HepG2 (cell line): ENCODE measurements at regions not wholly inside any gene's neighbourhood (a gene's known extent, or its start where the extent isn't known, plus 50 kb on each side); places are given as distances from the start of the nearest gene placed in this dataset.
A peak's percentile ranks its signal among the peaks of the same experiment; 100 is the strongest.

Source experiments
- ATAC-seq: fragments of 200-7000 bp; cut with Tn5 transposase; 3 replicates; pipeline ENCODE4 v1.9.1; 2020; ENCODE audit warnings: mild to moderate bottlenecking, moderate library complexity
- BruUV-seq: library from RNA; stranded (reverse); fragments of 400-500 nt; replicated peaks from 2 replicates; lab custom pipeline; 2021; lab: Mats Ljungman, UMichigan
- CTCF ChIA-PET: fragments of 300-600 bp; formaldehyde crosslinking; extraction: SDS; loops from one replicate; lab custom pipeline; 2021; ENCODE audit warnings: low total read pairs, inconsistent platforms, low intra/inter-chr PET ratio; lab: Yijun Ruan, JAX
- POLR2A ChIA-PET: fragments of 350-600 bp; sonication (Branson Sonifier 250); formaldehyde crosslinking; loops from one replicate; lab custom pipeline; 2020; ENCODE audit warnings: antibody characterized with exemption, inconsistent platforms; lab: Yijun Ruan, JAX
- DNase-seq: peaks from one replicate; pipeline ENCODE4 v3.0.0-alpha.2; 2015; ENCODE audit warnings: low spot score
- FAIRE-seq: peaks from 3 replicates; lab custom pipeline; 2011; peaks lifted over from hg19 to GRCh38; lab: Jason Lieb, UNC
- H2AFZ ChIP-seq: one replicate; pipeline ENCODE4 v1.6.1; 2011; ENCODE audit warnings: low read length, inconsistent platforms
- H3K27ac ChIP-seq: fragments of 300-600 bp; 3 replicates; pipeline ENCODE4 v1.8.0; 2011; ENCODE audit warnings: mixed run types, mild to moderate bottlenecking, mixed read lengths, low read length, inconsistent platforms; ENCODE audit not compliant: insufficient read depth; ENCODE audit errors: extremely low read length
- H3K27me3 ChIP-seq, 2 experiments: fragments of 200-600 bp in 1 of 2; 2 replicates in 1 of 2; 3 replicates in 1 of 2; pipeline versions ENCODE4 v1.6.0 to v1.8.0; 2011; ENCODE audit warnings: low read length in 2 of 2, mild to moderate bottlenecking in 2 of 2, moderate library complexity in 2 of 2, inconsistent platforms in 1 of 2; ENCODE audit not compliant: insufficient read depth in 2 of 2, control insufficient read depth in 1 of 2
- H3K36me3 ChIP-seq, 2 experiments: fragments of 200-600 bp in 1 of 2; replicated peaks in 1 of 2; 2 replicates in 1 of 2; 3 replicates in 1 of 2; pipeline versions ENCODE4 v1.5.1 to v1.8.0; 2011; ENCODE audit warnings: low read length in 2 of 2, inconsistent platforms in 1 of 2; ENCODE audit not compliant: insufficient read depth in 2 of 2, control insufficient read depth in 1 of 2
- H3K4me1 ChIP-seq: 2 replicates; pipeline ENCODE4 v1.5.1; 2012; ENCODE audit warnings: low read length, inconsistent platforms; ENCODE audit not compliant: insufficient read depth
- H3K4me2 ChIP-seq: 2 replicates; pipeline ENCODE4 v1.6.0; 2011; ENCODE audit warnings: low read depth, low read length, inconsistent platforms
- H3K4me3 ChIP-seq, 3 experiments: fragments of 200-600 bp in 1 of 3; sonication (generic), shearing (Covaris generic) in 1 of 3; replicated peaks in 1 of 3; 2 replicates each; pipeline ENCODE4 v1.5.1; 2011 to 2016; ENCODE audit warnings: low read length in 3 of 3, inconsistent platforms in 2 of 3, low read depth in 2 of 3, mild to moderate bottlenecking in 2 of 3, control low read depth in 1 of 3, mixed read lengths in 1 of 3; ENCODE audit not compliant: insufficient read depth in 1 of 3
- H3K79me2 ChIP-seq: one replicate; pipeline ENCODE4 v1.6.1; 2011; ENCODE audit warnings: low read length, inconsistent platforms; ENCODE audit not compliant: insufficient read depth
- H3K9ac ChIP-seq: 2 replicates; pipeline ENCODE4 v1.6.0; 2011; ENCODE audit warnings: mild to moderate bottlenecking, low read depth, low read length, inconsistent platforms; ENCODE audit not compliant: insufficient read depth
- H3K9me3 ChIP-seq: 2 replicates; pipeline ENCODE4 v1.5.1; 2012; ENCODE audit warnings: mild to moderate bottlenecking, low read length
- H4K20me1 ChIP-seq: 2 replicates; pipeline ENCODE4 v1.6.0; 2011; ENCODE audit warnings: inconsistent platforms, mild to moderate bottlenecking, low read length, moderate library complexity; ENCODE audit not compliant: insufficient read depth
- KAT7 ChIP-seq: IDR thresholded peaks from 2 replicates; pipeline ENCODE4 v1.6.1; 2018; ENCODE audit warnings: borderline replicate concordance, missing compliant biosample characterization
- KLF13 ChIP-seq: sonication (generic); formaldehyde crosslinking; IDR thresholded peaks from 2 replicates; pipeline ENCODE4 v1.4.0; 2020; ENCODE audit warnings: mild to moderate bottlenecking, missing genetic modification reagents
- PHB2 ChIP-seq: fragments of 450-650 bp; IDR thresholded peaks from 2 replicates; pipeline ENCODE4 v1.6.1; 2018; ENCODE audit not compliant: partially characterized antibody
- RFXAP ChIP-seq: sonication (generic); formaldehyde crosslinking; IDR thresholded peaks from 2 replicates; pipeline ENCODE4 v1.4.0; 2020; ENCODE audit warnings: missing genetic modification reagents, borderline replicate concordance
- ZMYM4 ChIP-seq: sonication (generic); formaldehyde crosslinking; IDR thresholded peaks from 2 replicates; pipeline ENCODE4 v1.8.1; 2023; ENCODE audit warnings: mild to moderate bottlenecking, missing genetic modification reagents
- ZNF530 ChIP-seq: sonication (generic); formaldehyde crosslinking; IDR thresholded peaks from 2 replicates; pipeline ENCODE4 v1.5.0; 2020; ENCODE audit warnings: low read depth, mild to moderate bottlenecking, missing genetic modification reagents
- ZNF772 ChIP-seq: sonication (generic); formaldehyde crosslinking; IDR thresholded peaks from 2 replicates; pipeline ENCODE4 v1.5.0; 2020; ENCODE audit warnings: mild to moderate bottlenecking, missing genetic modification reagents
- ZNF775 ChIP-seq: sonication (generic); formaldehyde crosslinking; IDR thresholded peaks from 2 replicates; pipeline ENCODE4 v1.4.0; 2020; ENCODE audit warnings: missing genetic modification reagents, mild to moderate bottlenecking, moderate library complexity, borderline replicate concordance
- ZNF780A ChIP-seq: sonication (generic); formaldehyde crosslinking; IDR thresholded peaks from 2 replicates; pipeline ENCODE4 v1.8.0; 2022; ENCODE audit warnings: mild to moderate bottlenecking, missing genetic modification reagents, moderate library complexity
- WGBS: methylation state at CpG from one replicate; pipeline ENCODE4 v1.1.6; 2017; ENCODE audit warnings: low lambda C conversion rate; 5-methylcytosine and 5-hydroxymethylcytosine counted together
- in situ Hi-C: cut with HindIII; loops from 2 replicates; pipeline ENCODE4 v1.10.0; 2017; ENCODE audit warnings: low pct_unique_long_range_greater_than_20kb; ENCODE audit not compliant: extremely low pct_ligation_motif_present
- intact Hi-C: fragments of 100-400 bp; cut with micrococcal nuclease; formaldehyde crosslinking; loops from one replicate; pipeline ENCODE4 v1.10.0; 2022; ENCODE audit not compliant: unreplicated experiment
- TF ChIP-seq, protein P1 (sequence below): sonication (generic); formaldehyde crosslinking; IDR thresholded peaks from 2 replicates; pipeline ENCODE4 v1.5.0; 2020; ENCODE audit warnings: mild to moderate bottlenecking, missing genetic modification reagents
- TF ChIP-seq, protein P2 (sequence below): sonication (generic); formaldehyde crosslinking; conservative IDR thresholded peaks from 2 replicates; pipeline ENCODE4 v1.8.1; 2023; ENCODE audit warnings: missing genetic modification reagents
- TF ChIP-seq, protein P3 (sequence below): sonication (generic); formaldehyde crosslinking; IDR thresholded peaks from 2 replicates; pipeline ENCODE4 v1.5.0; 2020; ENCODE audit warnings: mild to moderate bottlenecking, missing genetic modification reagents, borderline replicate concordance

DNA sequence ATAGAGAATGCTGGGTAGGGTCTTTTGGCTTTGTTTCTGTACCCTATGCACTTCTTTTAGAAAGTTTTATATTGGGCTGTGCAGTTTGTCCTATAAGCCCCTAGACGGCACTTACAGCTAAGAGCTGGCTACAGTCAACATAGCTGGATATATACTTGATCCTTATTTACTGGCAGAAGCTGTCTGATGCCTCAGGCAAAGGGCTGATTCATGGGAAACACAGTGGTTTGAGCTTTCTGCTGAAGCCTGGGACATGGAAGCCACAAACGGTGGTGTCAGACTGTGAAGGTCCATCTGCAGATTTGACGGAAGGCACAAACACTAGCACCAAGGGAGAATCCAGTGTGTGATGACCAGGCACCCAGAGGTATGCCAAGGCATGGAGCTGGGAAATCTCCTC is 608.4 kb downstream of the ANKRD50 start (continued):
- no peak for TF ChIP-seq KLF13 (CRISPR knock-in tag)
- TF ChIP-seq, protein P1, sequence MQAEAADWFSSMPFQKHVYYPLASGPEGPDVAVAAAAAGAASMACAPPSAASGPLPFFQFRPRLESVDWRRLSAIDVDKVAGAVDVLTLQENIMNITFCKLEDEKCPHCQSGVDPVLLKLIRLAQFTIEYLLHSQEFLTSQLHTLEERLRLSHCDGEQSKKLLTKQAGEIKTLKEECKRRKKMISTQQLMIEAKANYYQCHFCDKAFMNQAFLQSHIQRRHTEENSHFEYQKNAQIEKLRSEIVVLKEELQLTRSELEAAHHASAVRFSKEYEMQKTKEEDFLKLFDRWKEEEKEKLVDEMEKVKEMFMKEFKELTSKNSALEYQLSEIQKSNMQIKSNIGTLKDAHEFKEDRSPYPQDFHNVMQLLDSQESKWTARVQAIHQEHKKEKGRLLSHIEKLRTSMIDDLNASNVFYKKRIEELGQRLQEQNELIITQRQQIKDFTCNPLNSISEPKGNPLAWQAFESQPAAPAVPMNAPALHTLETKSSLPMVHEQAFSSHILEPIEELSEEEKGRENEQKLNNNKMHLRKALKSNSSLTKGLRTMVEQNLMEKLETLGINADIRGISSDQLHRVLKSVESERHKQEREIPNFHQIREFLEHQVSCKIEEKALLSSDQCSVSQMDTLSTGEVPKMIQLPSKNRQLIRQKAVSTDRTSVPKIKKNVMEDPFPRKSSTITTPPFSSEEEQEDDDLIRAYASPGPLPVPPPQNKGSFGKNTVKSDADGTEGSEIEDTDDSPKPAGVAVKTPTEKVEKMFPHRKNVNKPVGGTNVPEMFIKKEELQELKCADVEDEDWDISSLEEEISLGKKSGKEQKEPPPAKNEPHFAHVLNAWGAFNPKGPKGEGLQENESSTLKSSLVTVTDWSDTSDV (CRISPR knock-in tag), result no peak
- no peak for TF ChIP-seq PHB2
- no peak for TF ChIP-seq ZNF775
- TF ChIP-seq, protein P2, sequence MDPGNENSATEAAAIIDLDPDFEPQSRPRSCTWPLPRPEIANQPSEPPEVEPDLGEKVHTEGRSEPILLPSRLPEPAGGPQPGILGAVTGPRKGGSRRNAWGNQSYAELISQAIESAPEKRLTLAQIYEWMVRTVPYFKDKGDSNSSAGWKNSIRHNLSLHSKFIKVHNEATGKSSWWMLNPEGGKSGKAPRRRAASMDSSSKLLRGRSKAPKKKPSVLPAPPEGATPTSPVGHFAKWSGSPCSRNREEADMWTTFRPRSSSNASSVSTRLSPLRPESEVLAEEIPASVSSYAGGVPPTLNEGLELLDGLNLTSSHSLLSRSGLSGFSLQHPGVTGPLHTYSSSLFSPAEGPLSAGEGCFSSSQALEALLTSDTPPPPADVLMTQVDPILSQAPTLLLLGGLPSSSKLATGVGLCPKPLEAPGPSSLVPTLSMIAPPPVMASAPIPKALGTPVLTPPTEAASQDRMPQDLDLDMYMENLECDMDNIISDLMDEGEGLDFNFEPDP (CRISPR knock-in tag), result no peak
- TF ChIP-seq ZNF772 (CRISPR knock-in tag), result no peak
- TF ChIP-seq KAT7 (CRISPR knock-in tag), result no peak
- TF ChIP-seq, all 625 proteins: peak for 0

DNA sequence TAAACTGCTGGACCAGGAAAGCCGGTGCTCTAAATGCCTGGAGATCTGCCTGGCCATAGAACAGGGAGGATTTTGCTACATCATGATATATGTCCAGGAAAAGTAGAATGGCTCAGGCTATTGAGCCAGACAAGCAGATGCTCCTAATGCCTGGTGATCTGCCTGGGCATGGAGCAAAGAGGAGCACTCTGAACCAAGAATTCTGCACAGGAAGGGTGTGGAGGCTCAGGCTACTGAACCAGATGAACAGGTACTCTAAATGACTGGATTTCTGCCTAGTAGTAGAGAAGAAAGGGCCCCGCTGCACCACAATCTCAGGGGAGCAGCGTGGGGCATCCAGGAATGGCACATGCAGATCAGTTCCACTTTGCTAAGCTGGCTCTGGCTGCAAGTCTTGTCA is 607.9 kb downstream of the ANKRD50 start:
- Histone ChIP-seq H3K36me3 (no peaks in the 10 kb centered on the region), H3K9ac (no peak overlapping the region), H3K4me1 (no peaks in the 10 kb centered on the region), H3K27me3 (no peaks in the 10 kb centered on the region), H2AFZ (no peak overlapping the region), H3K4me3 (no peak overlapping the region), H3K79me2 (no peaks in the 10 kb centered on the region), H4K20me1 (no peaks in the 10 kb centered on the region), H3K9me3 (peaks cover 6% of the 10 kb centered on the region; the same call in 1 of the 2 replicates), H3K4me2 (no peak overlapping the region), H3K27ac (no peak overlapping the region)
- intact Hi-C loops, result loop anchor here (5.0 kb wide), 1 partner anchor 158 kb away; no protein-coding TSS in a partner anchor
- in situ Hi-C loops, result loop anchor here (25.0 kb wide), 3 partner anchors 542 to 1342 kb away; partner anchors contain the start of gene SPRY1
- ATAC-seq, result peak; percentile 32; the same call in 2 of the 3 replicates
- no peak for DNase-seq
- WGBS, result 7% methylated on average over 3 of the region's 3 CpGs
- POLR2A ChIA-PET, result no interaction called here
- no TSS peak for BruUV-seq
- FAIRE-seq, result no peak
- CTCF ChIA-PET, result no interaction called here
- TF ChIP-seq ZNF780A (CRISPR knock-in tag) (no peak), ZMYM4 (CRISPR knock-in tag) (no peak), ZNF530 (no peak), RFXAP (CRISPR knock-in tag) (no peak)
- TF ChIP-seq, protein P3, sequence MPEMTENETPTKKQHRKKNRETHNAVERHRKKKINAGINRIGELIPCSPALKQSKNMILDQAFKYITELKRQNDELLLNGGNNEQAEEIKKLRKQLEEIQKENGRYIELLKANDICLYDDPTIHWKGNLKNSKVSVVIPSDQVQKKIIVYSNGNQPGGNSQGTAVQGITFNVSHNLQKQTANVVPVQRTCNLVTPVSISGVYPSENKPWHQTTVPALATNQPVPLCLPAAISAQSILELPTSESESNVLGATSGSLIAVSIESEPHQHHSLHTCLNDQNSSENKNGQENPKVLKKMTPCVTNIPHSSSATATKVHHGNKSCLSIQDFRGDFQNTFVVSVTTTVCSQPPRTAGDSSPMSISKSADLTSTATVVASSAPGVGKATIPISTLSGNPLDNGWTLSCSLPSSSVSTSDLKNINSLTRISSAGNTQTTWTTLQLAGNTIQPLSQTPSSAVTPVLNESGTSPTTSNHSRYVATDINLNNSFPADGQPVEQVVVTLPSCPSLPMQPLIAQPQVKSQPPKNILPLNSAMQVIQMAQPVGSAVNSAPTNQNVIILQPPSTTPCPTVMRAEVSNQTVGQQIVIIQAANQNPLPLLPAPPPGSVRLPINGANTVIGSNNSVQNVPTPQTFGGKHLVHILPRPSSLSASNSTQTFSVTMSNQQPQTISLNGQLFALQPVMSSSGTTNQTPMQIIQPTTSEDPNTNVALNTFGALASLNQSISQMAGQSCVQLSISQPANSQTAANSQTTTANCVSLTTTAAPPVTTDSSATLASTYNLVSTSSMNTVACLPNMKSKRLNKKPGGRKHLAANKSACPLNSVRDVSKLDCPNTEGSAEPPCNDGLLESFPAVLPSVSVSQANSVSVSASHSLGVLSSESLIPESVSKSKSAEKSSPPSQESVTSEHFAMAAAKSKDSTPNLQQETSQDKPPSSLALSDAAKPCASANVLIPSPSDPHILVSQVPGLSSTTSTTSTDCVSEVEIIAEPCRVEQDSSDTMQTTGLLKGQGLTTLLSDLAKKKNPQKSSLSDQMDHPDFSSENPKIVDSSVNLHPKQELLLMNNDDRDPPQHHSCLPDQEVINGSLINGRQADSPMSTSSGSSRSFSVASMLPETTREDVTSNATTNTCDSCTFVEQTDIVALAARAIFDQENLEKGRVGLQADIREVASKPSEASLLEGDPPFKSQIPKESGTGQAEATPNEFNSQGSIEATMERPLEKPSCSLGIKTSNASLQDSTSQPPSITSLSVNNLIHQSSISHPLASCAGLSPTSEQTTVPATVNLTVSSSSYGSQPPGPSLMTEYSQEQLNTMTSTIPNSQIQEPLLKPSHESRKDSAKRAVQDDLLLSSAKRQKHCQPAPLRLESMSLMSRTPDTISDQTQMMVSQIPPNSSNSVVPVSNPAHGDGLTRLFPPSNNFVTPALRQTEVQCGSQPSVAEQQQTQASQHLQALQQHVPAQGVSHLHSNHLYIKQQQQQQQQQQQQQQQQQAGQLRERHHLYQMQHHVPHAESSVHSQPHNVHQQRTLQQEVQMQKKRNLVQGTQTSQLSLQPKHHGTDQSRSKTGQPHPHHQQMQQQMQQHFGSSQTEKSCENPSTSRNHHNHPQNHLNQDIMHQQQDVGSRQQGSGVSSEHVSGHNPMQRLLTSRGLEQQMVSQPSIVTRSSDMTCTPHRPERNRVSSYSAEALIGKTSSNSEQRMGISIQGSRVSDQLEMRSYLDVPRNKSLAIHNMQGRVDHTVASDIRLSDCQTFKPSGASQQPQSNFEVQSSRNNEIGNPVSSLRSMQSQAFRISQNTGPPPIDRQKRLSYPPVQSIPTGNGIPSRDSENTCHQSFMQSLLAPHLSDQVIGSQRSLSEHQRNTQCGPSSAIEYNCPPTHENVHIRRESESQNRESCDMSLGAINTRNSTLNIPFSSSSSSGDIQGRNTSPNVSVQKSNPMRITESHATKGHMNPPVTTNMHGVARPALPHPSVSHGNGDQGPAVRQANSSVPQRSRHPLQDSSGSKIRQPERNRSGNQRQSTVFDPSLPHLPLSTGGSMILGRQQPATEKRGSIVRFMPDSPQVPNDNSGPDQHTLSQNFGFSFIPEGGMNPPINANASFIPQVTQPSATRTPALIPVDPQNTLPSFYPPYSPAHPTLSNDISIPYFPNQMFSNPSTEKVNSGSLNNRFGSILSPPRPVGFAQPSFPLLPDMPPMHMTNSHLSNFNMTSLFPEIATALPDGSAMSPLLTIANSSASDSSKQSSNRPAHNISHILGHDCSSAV, result no peak
